Kidney epithelial cell (primary cell): ENCODE measurements at regions not wholly inside any gene's neighbourhood (a gene's known extent, or its start where the extent isn't known, plus 50 kb on each side); places are given as distances from the start of the nearest gene placed in this dataset.

Source experiments
- DNase-seq: peaks from one replicate; pipeline ENCODE4 v3.0.0-alpha.2; 2010; ENCODE audit warnings: low read depth
- H3K27me3 ChIP-seq: 2 replicates; pipeline ENCODE4 v1.6.0; 2011; ENCODE audit warnings: low read length; ENCODE audit not compliant: control insufficient read depth, insufficient read depth
- H3K36me3 ChIP-seq: 2 replicates; pipeline ENCODE4 v1.5.1; 2011; ENCODE audit warnings: low read length; ENCODE audit not compliant: control insufficient read depth, insufficient read depth
- H3K4me3 ChIP-seq: 2 replicates; pipeline ENCODE4 v1.5.1; 2011; ENCODE audit warnings: low read depth, mild to moderate bottlenecking, control low read depth, low read length
- CTCF ChIP-seq: IDR thresholded peaks from 2 replicates; pipeline ENCODE4 v1.5.1; 2011; ENCODE audit warnings: mild to moderate bottlenecking, moderate library complexity, low read length, control low read depth, inconsistent platforms; ENCODE audit not compliant: insufficient read depth, poor library complexity, severe bottlenecking

- DNase-seq = no peak
- H3K27me3 ChIP-seq = no peaks in the 10 kb centered on the region
- H3K36me3 ChIP-seq = no peaks in the 10 kb centered on the region
- no peak overlapping the region for H3K4me3 ChIP-seq
- TF ChIP-seq CTCF = no peak
Observed at GRCh38 chr14:97572583-97573458, 775.6 kb downstream of the VRK1 start.

- TF ChIP-seq CTCF = no peak
- no peak overlapping the region for H3K4me3 ChIP-seq
- no peak for DNase-seq
- no peaks in the 10 kb centered on the region for H3K27me3 ChIP-seq
- H3K36me3 ChIP-seq = no peaks in the 10 kb centered on the region
Observed at GRCh38 chr14:97575677-97576076, 778.5 kb downstream of the VRK1 start.

DNA sequence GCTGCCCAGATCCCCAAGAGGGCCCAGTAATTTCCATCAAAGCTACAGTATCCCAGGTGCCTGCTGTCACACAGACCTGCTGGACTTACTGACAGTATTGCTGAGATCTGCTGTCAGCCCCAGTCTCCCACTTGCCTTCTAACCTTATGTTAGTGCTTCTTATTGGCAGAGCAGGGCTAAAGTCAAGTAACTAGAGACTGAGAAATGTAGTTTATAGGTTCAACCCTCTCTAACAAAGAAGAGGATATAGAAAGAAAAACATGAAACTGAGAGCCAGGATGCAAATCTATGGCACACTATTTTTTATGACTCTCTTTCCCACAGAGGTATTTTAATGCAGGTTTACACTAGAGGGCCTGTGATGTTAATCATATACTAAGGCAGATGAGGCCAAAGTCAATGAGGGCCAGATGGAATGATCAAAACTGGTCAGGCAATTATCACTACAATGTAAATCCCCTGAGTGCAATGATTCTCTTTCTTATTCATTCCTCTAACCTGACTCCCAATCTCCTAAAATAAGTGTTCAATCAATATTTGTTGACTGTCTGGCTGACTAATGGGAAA lies 781.9 kb downstream of the VRK1 start:
- TF ChIP-seq CTCF = no peak
- no peaks in the 10 kb centered on the region for H3K36me3 ChIP-seq
- no peak overlapping the region for H3K4me3 ChIP-seq
- H3K27me3 ChIP-seq = no peaks in the 10 kb centered on the region
- no peak for DNase-seq

DNA sequence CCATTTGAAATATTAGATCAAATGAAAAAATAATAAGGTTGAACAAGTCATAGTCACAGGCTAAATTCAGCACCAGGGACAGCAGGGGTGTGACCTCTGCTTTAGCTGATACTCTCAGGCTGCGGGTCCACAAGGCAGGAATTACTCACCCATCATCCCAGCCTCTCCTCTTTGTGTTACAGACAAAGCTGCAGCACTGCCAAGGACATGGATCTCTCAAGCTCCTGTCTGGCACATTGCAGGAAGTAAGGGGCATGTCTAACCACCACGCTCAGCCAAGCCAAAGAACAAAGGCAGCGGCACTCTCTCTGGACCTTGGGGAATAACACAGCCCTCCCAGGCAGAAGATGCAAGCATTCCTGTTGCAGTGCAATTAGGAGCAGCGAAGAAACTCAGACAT lies 783.8 kb downstream of the VRK1 start:
- no peak for DNase-seq
- H3K36me3 ChIP-seq = no peaks in the 10 kb centered on the region
- H3K4me3 ChIP-seq = no peak overlapping the region
- no peaks in the 10 kb centered on the region for H3K27me3 ChIP-seq
- no peak for TF ChIP-seq CTCF

GRCh38 chr14:97582022-97582421 lies 784.8 kb downstream of the VRK1 start:
- Histone ChIP-seq H3K4me3 (no peak overlapping the region), H3K27me3 (no peaks in the 10 kb centered on the region), H3K36me3 (no peaks in the 10 kb centered on the region)
- DNase-seq = no peak
- TF ChIP-seq CTCF = no peak

GRCh38 chr14:97584528-97584927 lies 787.3 kb downstream of the VRK1 start:
- TF ChIP-seq CTCF = no peak
- Histone ChIP-seq H3K4me3 (no peak overlapping the region), H3K36me3 (no peaks in the 10 kb centered on the region), H3K27me3 (no peaks in the 10 kb centered on the region)
- no peak for DNase-seq
